Neuronal stem cell (in vitro differentiated cells): ENCODE measurements at regions not wholly inside any gene's neighbourhood (a gene's known extent, or its start where the extent isn't known, plus 50 kb on each side); places are given as distances from the start of the nearest gene placed in this dataset.

Source experiments
- DNase-seq: peaks from one replicate; pipeline ENCODE4 v3.0.0-alpha.2; 2013; ENCODE audit warnings: low spot score
- H2AFZ ChIP-seq: one replicate; pipeline ENCODE4 v1.6.1; 2013; ENCODE audit warnings: mild to moderate bottlenecking, low read length, inconsistent platforms
- H2AK5ac ChIP-seq: 2 replicates; pipeline ENCODE4 v1.6.1; 2013; ENCODE audit warnings: low read depth, mild to moderate bottlenecking, inconsistent platforms, low read length, moderate library complexity, mixed read lengths
- H2BK120ac ChIP-seq: 2 replicates; pipeline ENCODE4 v1.6.1; 2013; ENCODE audit warnings: low read depth, mild to moderate bottlenecking, inconsistent platforms, low read length, moderate library complexity, mixed read lengths
- H2BK12ac ChIP-seq: one replicate; pipeline ENCODE4 v1.6.1; 2013; ENCODE audit warnings: low read length, inconsistent platforms
- H2BK15ac ChIP-seq: 2 replicates; pipeline ENCODE4 v1.6.1; 2013; ENCODE audit warnings: mild to moderate bottlenecking, low read length, inconsistent platforms, mixed read lengths
- H2BK5ac ChIP-seq: one replicate; pipeline ENCODE4 v1.6.1; 2013; ENCODE audit warnings: inconsistent platforms, mild to moderate bottlenecking, low read length, moderate library complexity
- H3K14ac ChIP-seq: one replicate; pipeline ENCODE4 v1.6.1; 2013; ENCODE audit warnings: low read length, inconsistent platforms
- H3K18ac ChIP-seq: 2 replicates; pipeline ENCODE4 v1.6.1; 2013; ENCODE audit warnings: low read length, inconsistent platforms
- H3K23ac ChIP-seq: 2 replicates; pipeline ENCODE4 v1.6.1; 2013; ENCODE audit warnings: low read depth, mild to moderate bottlenecking, mixed read lengths, low read length, inconsistent platforms; ENCODE audit not compliant: poor library complexity
- H3K27ac ChIP-seq: replicated peaks from 3 replicates; pipeline ENCODE4 v1.5.1; 2013; ENCODE audit warnings: low read length, inconsistent platforms
- H3K27me3 ChIP-seq, 3 experiments: 2 replicates each; pipeline ENCODE4 v1.6.1; 2013; ENCODE audit warnings: low read length in 3 of 3, mild to moderate bottlenecking in 2 of 3, inconsistent platforms in 1 of 3, low read depth in 1 of 3, mixed read lengths in 1 of 3, moderate library complexity in 1 of 3; ENCODE audit not compliant: control insufficient read depth in 3 of 3, insufficient read depth in 3 of 3
- H3K36me3 ChIP-seq, 2 donors: replicated peaks in 1 of 2; 2 replicates each; pipeline ENCODE4 v1.6.1; 2013; ENCODE audit warnings: low read length in 2 of 2; ENCODE audit not compliant: control insufficient read depth in 2 of 2, insufficient read depth in 2 of 2
- H3K4ac ChIP-seq: 2 replicates; pipeline ENCODE4 v1.6.1; 2013; ENCODE audit warnings: inconsistent platforms, mild to moderate bottlenecking, low read length, moderate library complexity
- H3K4me1 ChIP-seq, 2 donors: 1 replicate in 1 of 2; 2 replicates in 1 of 2; pipeline ENCODE4 v1.6.1; 2013; ENCODE audit warnings: low read length in 2 of 2, low read depth in 1 of 2; ENCODE audit not compliant: control insufficient read depth in 2 of 2, insufficient read depth in 1 of 2
- H3K4me2 ChIP-seq: one replicate; pipeline ENCODE4 v1.6.1; 2013; ENCODE audit warnings: mild to moderate bottlenecking, low read length, inconsistent platforms; ENCODE audit not compliant: insufficient read depth, poor library complexity, severe bottlenecking
- H3K4me3 ChIP-seq, 2 donors: 2 replicates each; pipeline ENCODE4 v1.5.1; 2013; ENCODE audit warnings: low read length in 2 of 2, mild to moderate bottlenecking in 2 of 2, inconsistent platforms in 1 of 2, moderate library complexity in 1 of 2
- H3K79me1 ChIP-seq: one replicate; pipeline ENCODE4 v1.6.1; 2013; ENCODE audit warnings: low read depth, mild to moderate bottlenecking, inconsistent platforms, low read length, moderate library complexity
- H3K9ac ChIP-seq: one replicate; pipeline ENCODE4 v1.6.1; 2013; ENCODE audit warnings: mild to moderate bottlenecking, low read depth, low read length, inconsistent platforms; ENCODE audit not compliant: poor library complexity
- H3K9me3 ChIP-seq, 2 donors: replicated peaks in 1 of 2; 2 replicates each; pipeline versions ENCODE3 to v1.6.1; 2013; ENCODE audit warnings: low read length in 2 of 2, mild to moderate bottlenecking in 2 of 2, inconsistent platforms in 1 of 2, low read depth in 1 of 2, mixed read lengths in 1 of 2, moderate library complexity in 1 of 2; ENCODE audit not compliant: control insufficient read depth in 2 of 2, insufficient read depth in 1 of 2
- H4K8ac ChIP-seq: one replicate; pipeline ENCODE4 v1.6.1; 2013; ENCODE audit warnings: low read depth, mild to moderate bottlenecking, inconsistent platforms, low read length, moderate library complexity
- H4K91ac ChIP-seq: one replicate; pipeline ENCODE4 v1.6.1; 2013; ENCODE audit warnings: low read length, low read depth, mild to moderate bottlenecking, inconsistent platforms; ENCODE audit not compliant: poor library complexity
- WGBS, 2 donors: extraction: QIAGEN DNeasy Blood & Tissue Kit; methylation state at CpG; one replicate each; pipeline ENCODE4 v1.1.7; 2013; ENCODE audit warnings: missing lambda C conversion rate in 2 of 2, mixed read lengths in 1 of 2; ENCODE audit not compliant: insufficient read length in 2 of 2, insufficient replicate concordance in 1 of 2; ENCODE audit errors: extremely low coverage in 2 of 2; 5-methylcytosine and 5-hydroxymethylcytosine counted together

GRCh38 chr6:1082285-1082935 is 229.5 kb upstream of the FOXQ1 start:
- Histone ChIP-seq H3K27ac (no peak overlapping the region), H4K91ac (no peak overlapping the region), H2BK5ac (no peak overlapping the region), H3K18ac (no peak overlapping the region), H2BK120ac (no peak overlapping the region), H3K4me2 (no peak overlapping the region), H3K4me1 (peaks cover 3 to 4% of the 10 kb centered on the region in 2 donors), H2AK5ac (no peak overlapping the region), H3K36me3 (no peaks in the 10 kb centered on the region), H2BK12ac (no peak overlapping the region), H3K27me3 (no peaks in the 10 kb centered on the region), H2BK15ac (no peak overlapping the region), H3K23ac (no peak overlapping the region), H2AFZ (no peak overlapping the region), H3K14ac (no peak overlapping the region), H3K79me1 (no peaks in the 10 kb centered on the region), H3K4me3 (no peak overlapping the region), H3K9me3 (no peaks in the 10 kb centered on the region), H4K8ac (no peak overlapping the region), H3K9ac (no peak overlapping the region), H3K4ac (no peak overlapping the region)
- WGBS, 2 donors: no CpG with 5 or more reads among the region's 11 CpGs
- DNase-seq: no peak

GRCh38 chr6:1081551-1082284 is 230.2 kb upstream of the FOXQ1 start:
- Histone ChIP-seq H2AK5ac (no peak overlapping the region), H2AFZ (no peak overlapping the region), H3K27ac (no peak overlapping the region), H3K4me1 (peaks cover 3 to 8% of the 10 kb centered on the region in 2 donors), H3K9me3 (no peaks in the 10 kb centered on the region), H3K27me3 (no peaks in the 10 kb centered on the region), H2BK120ac (no peak overlapping the region), H3K36me3 (no peaks in the 10 kb centered on the region), H3K18ac (no peak overlapping the region), H2BK12ac (no peak overlapping the region), H4K91ac (no peak overlapping the region), H2BK15ac (no peak overlapping the region), H2BK5ac (no peak overlapping the region), H3K4ac (no peak overlapping the region), H3K9ac (no peak overlapping the region), H3K23ac (no peak overlapping the region), H3K79me1 (no peaks in the 10 kb centered on the region), H3K4me3 (no peak overlapping the region), H3K14ac (no peak overlapping the region), H4K8ac (no peak overlapping the region), H3K4me2 (no peak overlapping the region)
- DNase-seq: no peak
- WGBS, 2 donors: no CpG with 5 or more reads among the region's 7 CpGs

DNA sequence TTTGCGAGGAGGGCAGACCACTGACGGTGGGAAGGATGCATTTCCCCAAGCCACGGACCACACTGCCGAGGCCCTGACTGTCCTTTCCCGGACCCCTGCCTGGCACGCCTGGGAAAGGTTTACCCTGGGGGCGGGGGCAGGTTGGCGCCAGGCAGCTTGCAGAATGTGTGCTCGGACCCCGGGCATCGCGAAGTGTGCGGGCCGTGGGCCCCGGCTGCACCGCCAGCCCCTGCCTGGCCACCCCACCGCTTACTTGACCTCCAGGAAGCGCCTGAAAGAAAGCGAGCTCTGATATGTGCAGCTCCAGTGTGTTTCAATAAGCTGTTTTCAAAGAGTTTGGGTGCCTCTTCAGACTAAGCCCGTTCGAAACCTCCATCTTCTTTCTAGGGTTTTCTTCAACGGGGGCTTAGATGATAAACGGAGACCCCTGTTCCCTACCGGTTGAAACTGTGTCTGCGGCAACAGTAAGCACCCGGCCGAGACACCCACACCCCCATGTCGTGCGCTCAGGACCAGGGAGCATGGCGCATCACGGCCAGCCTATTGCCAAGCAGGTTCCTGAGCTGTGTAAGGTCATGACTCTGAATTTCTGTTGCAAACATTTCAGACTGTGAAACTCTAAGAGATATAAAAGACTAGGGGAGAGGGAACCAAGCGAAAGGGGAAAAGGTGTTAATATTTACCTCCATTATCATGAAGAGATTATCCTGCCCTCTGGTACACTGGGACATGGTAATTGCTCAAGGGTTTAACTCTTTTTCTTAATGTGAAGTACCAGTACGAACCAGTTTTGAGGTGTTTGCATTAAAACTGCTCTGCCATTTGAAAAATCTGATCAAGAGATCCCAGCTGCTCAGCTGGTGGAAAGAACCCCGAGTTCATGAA is 231.2 kb upstream of the FOXQ1 start:
- Histone ChIP-seq H2AFZ (no peak overlapping the region), H2BK5ac (no peak overlapping the region), H3K18ac (no peak overlapping the region), H3K4me1 (peaks cover 3 to 8% of the 10 kb centered on the region in 2 donors), H4K91ac (no peak overlapping the region), H3K4ac (no peak overlapping the region), H2BK15ac (no peak overlapping the region), H2AK5ac (peak overlapping the region; percentile 42), H3K79me1 (no peaks in the 10 kb centered on the region), H3K23ac (no peak overlapping the region), H3K14ac (no peak overlapping the region), H3K27ac (no peak overlapping the region), H3K27me3 (no peaks in the 10 kb centered on the region), H2BK120ac (no peak overlapping the region), H3K36me3 (no peaks in the 10 kb centered on the region), H2BK12ac (peak overlapping the region; percentile 63), H3K4me2 (no peak overlapping the region), H3K9me3 (no peaks in the 10 kb centered on the region), H3K9ac (no peak overlapping the region), H4K8ac (no peak overlapping the region), H3K4me3 (peak overlapping the region in 1 of 2 donors; percentile 11)
- no peak for DNase-seq
- no CpG with 5 or more reads among the region's 34 CpGs for WGBS, 2 donors

DNA sequence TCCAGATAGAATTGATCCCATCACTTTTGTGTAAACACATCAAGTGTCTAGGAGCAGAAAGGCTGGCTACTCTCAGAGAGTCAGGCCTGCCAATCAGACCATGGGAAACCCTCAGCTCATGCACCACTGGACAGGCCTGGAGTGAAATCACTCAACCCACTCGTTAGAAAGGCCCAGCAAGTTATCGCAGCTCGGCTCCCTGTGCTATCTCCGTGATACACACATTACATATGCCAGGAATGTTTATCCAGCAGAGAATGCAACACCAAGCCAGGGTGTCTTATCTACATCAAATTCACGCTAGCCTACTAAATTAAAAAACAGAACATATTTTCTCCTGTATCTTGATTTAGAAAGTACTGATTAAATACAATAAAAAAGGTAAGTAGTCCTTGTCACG is 232.4 kb upstream of the FOXQ1 start:
- no CpG with 5 or more reads among the region's 6 CpGs for WGBS, 2 donors
- no peak overlapping the region for H2BK15ac ChIP-seq
- H3K36me3 ChIP-seq: no peaks in the 10 kb centered on the region
- no peak overlapping the region for H3K4me3 ChIP-seq
- H3K14ac ChIP-seq: no peak overlapping the region
- H2BK120ac ChIP-seq: no peak overlapping the region
- no peaks in the 10 kb centered on the region for H3K79me1 ChIP-seq
- no peak overlapping the region for H3K27ac ChIP-seq
- H3K23ac ChIP-seq: no peak overlapping the region
- H3K18ac ChIP-seq: no peak overlapping the region
- H3K4me2 ChIP-seq: no peak overlapping the region
- H3K9ac ChIP-seq: no peak overlapping the region
- no peak overlapping the region for H2BK12ac ChIP-seq
- no peak overlapping the region for H3K4ac ChIP-seq
- H2AFZ ChIP-seq: no peak overlapping the region
- H3K27me3 ChIP-seq: no peaks in the 10 kb centered on the region
- no peak overlapping the region for H2BK5ac ChIP-seq
- H4K91ac ChIP-seq: no peak overlapping the region
- no peak overlapping the region for H2AK5ac ChIP-seq
- no peak overlapping the region for H4K8ac ChIP-seq
- H3K4me1 ChIP-seq: peaks cover 2 to 8% of the 10 kb centered on the region in 2 donors
- H3K9me3 ChIP-seq: no peaks in the 10 kb centered on the region
- no peak for DNase-seq
